Hepatocyte (in vitro differentiated cells): ENCODE measurements at regions not wholly inside any gene's neighbourhood (a gene's known extent, or its start where the extent isn't known, plus 50 kb on each side); places are given as distances from the start of the nearest gene placed in this dataset.

Experiments
- DNase-seq: peaks from one replicate; pipeline ENCODE4 v3.0.0-alpha.2; 2016; ENCODE audit warnings: low spot score
- H2AFZ ChIP-seq: fragments of 200-600 bp; sonication (generic); 2 replicates; pipeline ENCODE4 v1.6.0; 2016; ENCODE audit warnings: antibody characterized with exemption, mild to moderate bottlenecking
- H3K27ac ChIP-seq: fragments of 200-600 bp; sonication (generic); 2 replicates; pipeline ENCODE4 v1.5.1; 2016; ENCODE audit warnings: mild to moderate bottlenecking
- H3K27me3 ChIP-seq: fragments of 200-600 bp; sonication (generic); 2 replicates; pipeline ENCODE4 v1.6.1; 2016
- H3K36me3 ChIP-seq: fragments of 200-600 bp; sonication (generic); replicated peaks from 2 replicates; pipeline ENCODE4 v1.5.1; 2016; ENCODE audit warnings: low read depth; ENCODE audit not compliant: insufficient read depth
- H3K4me1 ChIP-seq: fragments of 200-600 bp; sonication (generic); 2 replicates; pipeline ENCODE4 v1.5.1; 2016; ENCODE audit warnings: mild to moderate bottlenecking, moderate library complexity; ENCODE audit not compliant: insufficient read depth
- H3K4me2 ChIP-seq: fragments of 200-600 bp; sonication (generic); 2 replicates; pipeline ENCODE4 v1.6.0; 2016
- H3K4me3 ChIP-seq: fragments of 200-600 bp; sonication (generic); 2 replicates; pipeline ENCODE4 v1.5.1; 2016; ENCODE audit warnings: mild to moderate bottlenecking
- H3K79me2 ChIP-seq: fragments of 200-600 bp; sonication (generic); 2 replicates; pipeline ENCODE4 v1.6.0; 2017; ENCODE audit warnings: mild to moderate bottlenecking
- H3K9me2 ChIP-seq: fragments of 200-600 bp; sonication (generic); replicated peaks from 2 replicates; pipeline ENCODE4 v1.6.0; 2017; ENCODE audit warnings: mild to moderate bottlenecking; ENCODE audit not compliant: insufficient read depth
- H3K9me3 ChIP-seq: fragments of 200-600 bp; sonication (generic); 2 replicates; pipeline ENCODE4 v1.5.1; 2016; ENCODE audit warnings: low read depth, mild to moderate bottlenecking
- H4K20me1 ChIP-seq: fragments of 200-600 bp; sonication (generic); 2 replicates; pipeline ENCODE4 v1.6.0; 2016; ENCODE audit warnings: mild to moderate bottlenecking; ENCODE audit not compliant: insufficient read depth, poor library complexity, severe bottlenecking
- CTCF ChIP-seq: fragments of 200-600 bp; sonication (generic); IDR thresholded peaks from 2 replicates; pipeline ENCODE4 v1.5.1; 2016; ENCODE audit warnings: antibody characterized with exemption, mild to moderate bottlenecking; ENCODE audit not compliant: poor library complexity
- EZH2 ChIP-seq: fragments of 200-600 bp; sonication (generic); IDR thresholded peaks from 2 replicates; pipeline ENCODE4 v1.6.1; 2016; ENCODE audit warnings: antibody characterized with exemption, mild to moderate bottlenecking, borderline replicate concordance
- EZH2phosphoT487 ChIP-seq: fragments of 200-600 bp; sonication (generic); IDR thresholded peaks from one replicate; pipeline ENCODE4 v1.6.1; 2018; ENCODE audit warnings: antibody characterized with exemption, mild to moderate bottlenecking, low read depth, moderate library complexity; ENCODE audit not compliant: unreplicated experiment, severe bottlenecking
- WGBS: methylation state at CpG from one replicate; pipeline ENCODE4 v1.1.6; 2016; ENCODE audit warnings: low lambda C conversion rate; ENCODE audit errors: missing lambda C conversion rate; 5-methylcytosine and 5-hydroxymethylcytosine counted together

GRCh38 chr4:155546451-155546850 is 120.2 kb upstream of the GUCY1A1 start:
- WGBS, result 97% methylated on average over 3 of the region's 3 CpGs
- Histone ChIP-seq H3K4me1 (no peaks in the 10 kb centered on the region), H3K36me3 (no peaks in the 10 kb centered on the region), H3K79me2 (no peaks in the 10 kb centered on the region), H3K9me3 (no peaks in the 10 kb centered on the region), H4K20me1 (no peaks in the 10 kb centered on the region), H3K4me3 (no peak overlapping the region), H2AFZ (no peak overlapping the region), H3K4me2 (no peak overlapping the region), H3K27me3 (no peaks in the 10 kb centered on the region), H3K27ac (no peak overlapping the region), H3K9me2 (no peaks in the 10 kb centered on the region)
- no peak for DNase-seq
- TF ChIP-seq CTCF (no peak), EZH2 (no peak), EZH2phosphoT487 (no peak)

- 78% methylated on average over 2 of the region's 2 CpGs for WGBS
- Histone ChIP-seq H3K27ac (no peak overlapping the region), H3K9me2 (no peaks in the 10 kb centered on the region), H4K20me1 (no peaks in the 10 kb centered on the region), H2AFZ (no peak overlapping the region), H3K4me1 (no peaks in the 10 kb centered on the region), H3K79me2 (no peaks in the 10 kb centered on the region), H3K4me2 (no peak overlapping the region), H3K4me3 (no peak overlapping the region), H3K9me3 (no peaks in the 10 kb centered on the region), H3K36me3 (no peaks in the 10 kb centered on the region), H3K27me3 (no peaks in the 10 kb centered on the region)
- TF ChIP-seq CTCF, result no peak
- TF ChIP-seq EZH2, result no peak
- no peak for TF ChIP-seq EZH2phosphoT487
- DNase-seq, result no peak
These were observed 121.2 kb upstream of the GUCY1A1 start for GRCh38 chr4:155545456-155545855.

GRCh38 chr4:155544547-155544946 is 122.1 kb upstream of the GUCY1A1 start:
- no peaks in the 10 kb centered on the region for H3K27me3 ChIP-seq
- 85% methylated on average over 6 of the region's 6 CpGs for WGBS

More at GRCh38 chr4:155544547-155544946, 122.1 kb upstream of the GUCY1A1 start:
- Histone ChIP-seq H3K27ac (no peak overlapping the region), H3K4me1 (no peaks in the 10 kb centered on the region), H3K36me3 (no peaks in the 10 kb centered on the region), H3K79me2 (no peaks in the 10 kb centered on the region), H3K4me3 (no peak overlapping the region), H2AFZ (no peak overlapping the region), H3K4me2 (no peak overlapping the region), H4K20me1 (no peaks in the 10 kb centered on the region), H3K9me3 (no peaks in the 10 kb centered on the region), H3K9me2 (no peaks in the 10 kb centered on the region)
- TF ChIP-seq EZH2phosphoT487, result no peak
- no peak for TF ChIP-seq EZH2
- no peak for TF ChIP-seq CTCF
- DNase-seq, result no peak
